Lower leg skin (tissue), 3 donors: ENCODE measurements at regions not wholly inside any gene's neighbourhood (a gene's known extent, or its start where the extent isn't known, plus 50 kb on each side); places are given as distances from the start of the nearest gene placed in this dataset.

Source experiments
- POLR2A ChIP-seq, 2 donors: fragments of 450-650 bp; IDR thresholded peaks; one replicate each; pipeline ENCODE4 v1.6.1; 2016 to 2017; ENCODE audit warnings: antibody characterized with exemption in 2 of 2, mild to moderate bottlenecking in 1 of 2, moderate library complexity in 1 of 2
- TF ChIP-seq, protein P1 (sequence below), 3 donors: fragments of 450-650 bp; IDR thresholded peaks; one replicate each; pipeline ENCODE4 v1.5.1; 2016; ENCODE audit warnings: antibody characterized with exemption in 3 of 3, mild to moderate bottlenecking in 3 of 3, moderate library complexity in 2 of 3

- no peak for TF ChIP-seq POLR2A (IDR thresholded peaks at IDR 0.05)
- TF ChIP-seq, protein P1, sequence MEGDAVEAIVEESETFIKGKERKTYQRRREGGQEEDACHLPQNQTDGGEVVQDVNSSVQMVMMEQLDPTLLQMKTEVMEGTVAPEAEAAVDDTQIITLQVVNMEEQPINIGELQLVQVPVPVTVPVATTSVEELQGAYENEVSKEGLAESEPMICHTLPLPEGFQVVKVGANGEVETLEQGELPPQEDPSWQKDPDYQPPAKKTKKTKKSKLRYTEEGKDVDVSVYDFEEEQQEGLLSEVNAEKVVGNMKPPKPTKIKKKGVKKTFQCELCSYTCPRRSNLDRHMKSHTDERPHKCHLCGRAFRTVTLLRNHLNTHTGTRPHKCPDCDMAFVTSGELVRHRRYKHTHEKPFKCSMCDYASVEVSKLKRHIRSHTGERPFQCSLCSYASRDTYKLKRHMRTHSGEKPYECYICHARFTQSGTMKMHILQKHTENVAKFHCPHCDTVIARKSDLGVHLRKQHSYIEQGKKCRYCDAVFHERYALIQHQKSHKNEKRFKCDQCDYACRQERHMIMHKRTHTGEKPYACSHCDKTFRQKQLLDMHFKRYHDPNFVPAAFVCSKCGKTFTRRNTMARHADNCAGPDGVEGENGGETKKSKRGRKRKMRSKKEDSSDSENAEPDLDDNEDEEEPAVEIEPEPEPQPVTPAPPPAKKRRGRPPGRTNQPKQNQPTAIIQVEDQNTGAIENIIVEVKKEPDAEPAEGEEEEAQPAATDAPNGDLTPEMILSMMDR (IDR thresholded peaks at IDR 0.05) = no peak
Measured at GRCh38 chr13:33651766-33652165, 166.2 kb upstream of the RFC3 start.
